ENCODE measurements at regions not wholly inside any gene's neighbourhood (a gene's known extent, or its start where the extent isn't known, plus 50 kb on each side); places are given as distances from the start of the nearest gene placed in this dataset.

DNA sequence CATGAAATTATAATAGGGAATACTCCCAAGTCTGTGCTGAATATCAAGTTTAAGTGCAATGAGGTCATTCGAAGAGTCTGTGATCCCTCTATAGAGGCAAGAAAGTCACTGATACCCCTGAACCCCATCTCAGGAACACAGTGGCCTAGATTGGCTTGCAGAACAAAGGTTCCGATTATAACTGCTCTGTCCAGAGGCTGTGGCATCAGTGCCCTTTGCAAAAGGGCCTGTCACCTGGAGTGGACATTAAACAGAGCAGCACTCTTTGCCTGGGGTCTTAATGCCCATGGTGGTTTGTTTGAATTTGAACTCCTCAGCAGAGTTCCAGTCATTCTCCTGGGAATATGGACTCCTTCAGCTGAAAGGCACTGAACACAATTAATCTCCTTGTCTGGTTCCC is 93.9 kb upstream of the SLCO3A1 start:
- H3K4me3 ChIP-seq: no peak overlapping the region
- H3K27me3 ChIP-seq: no peaks in the 10 kb centered on the region
- H3K4me1 ChIP-seq: no peaks in the 10 kb centered on the region
- H3K27ac ChIP-seq: no peak overlapping the region
- H3K36me3 ChIP-seq: no peaks in the 10 kb centered on the region
- ATAC-seq (no peak), DNase-seq (no peak)
- no peaks in the 10 kb centered on the region for H3K9me3 ChIP-seq
- in situ Hi-C loops (cut with MboI; ENCODE audit: low sequenced_read_pairs in 4 of 4): no loop called here
- TF ChIP-seq CTCF (IDR thresholded peaks at IDR 0.05 in 4 of 5, conservative IDR thresholded peaks at IDR 0.05 in 1 of 5) (no peak), POLR2A (IDR thresholded peaks at IDR 0.05) (no peak)
- intact Hi-C loops (cut with DNase I; ENCODE audit: low total_unique reads): no loop called here

DNA sequence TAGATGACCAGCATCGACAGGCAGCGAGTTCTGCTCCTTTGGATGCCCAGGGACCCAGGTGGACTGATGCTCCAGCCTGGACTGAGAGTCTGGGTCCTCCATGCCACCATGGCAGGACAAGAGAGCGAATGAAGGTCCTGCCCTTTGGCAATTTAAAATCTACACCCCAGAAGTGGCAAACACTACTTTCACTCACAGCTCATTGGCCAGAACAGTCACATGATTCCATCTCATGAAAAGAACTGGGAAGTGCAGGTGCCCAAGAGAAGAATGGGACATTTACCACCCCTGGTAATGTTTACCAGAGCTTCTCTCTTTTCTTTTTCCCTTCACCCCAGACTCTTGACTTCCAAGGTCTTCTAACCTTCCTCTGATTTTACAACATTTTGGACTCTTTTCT is 87.8 kb upstream of the SLCO3A1 start:
- Histone ChIP-seq H3K4me3 (no peak overlapping the region), H3K4me1 (no peaks in the 10 kb centered on the region), H3K36me3 (no peaks in the 10 kb centered on the region), H3K27me3 (no peaks in the 10 kb centered on the region), H3K27ac (no peak overlapping the region), H3K9me3 (no peaks in the 10 kb centered on the region)
- intact Hi-C loops (cut with DNase I; ENCODE audit: low total_unique reads) (no loop called here), in situ Hi-C loops (cut with MboI; ENCODE audit: low sequenced_read_pairs in 4 of 4) (no loop called here)
- no peak for ATAC-seq
- no peak for TF ChIP-seq CTCF (IDR thresholded peaks at IDR 0.05 in 4 of 5, conservative IDR thresholded peaks at IDR 0.05 in 1 of 5)
- no peak for TF ChIP-seq POLR2A (IDR thresholded peaks at IDR 0.05)
- DNase-seq: no peak

GRCh38 chr15:91769476-91769875 is 84.0 kb upstream of the SLCO3A1 start:
- intact Hi-C loops (cut with DNase I; ENCODE audit: low total_unique reads) (no loop called here), in situ Hi-C loops (cut with MboI; ENCODE audit: low sequenced_read_pairs in 4 of 4) (no loop called here)
- Histone ChIP-seq H3K27me3 (no peaks in the 10 kb centered on the region), H3K4me1 (no peaks in the 10 kb centered on the region), H3K4me3 (no peak overlapping the region), H3K36me3 (no peaks in the 10 kb centered on the region), H3K9me3 (no peaks in the 10 kb centered on the region), H3K27ac (no peak overlapping the region)
- TF ChIP-seq POLR2A (IDR thresholded peaks at IDR 0.05) (no peak), CTCF (IDR thresholded peaks at IDR 0.05 in 4 of 5, conservative IDR thresholded peaks at IDR 0.05 in 1 of 5) (no peak)
- no peak for ATAC-seq
- no peak for DNase-seq

GRCh38 chr15:91769894-91770293 is 83.6 kb upstream of the SLCO3A1 start:
- intact Hi-C loops (cut with DNase I; ENCODE audit: low total_unique reads) (no loop called here), in situ Hi-C loops (cut with MboI; ENCODE audit: low sequenced_read_pairs in 4 of 4) (loop anchor here in 1 of 4 donors (10.0 kb wide), 1 partner anchor 55 kb away; no protein-coding TSS in a partner anchor)
- no peak overlapping the region for H3K4me3 ChIP-seq
- no peak for ATAC-seq
- H3K36me3 ChIP-seq: no peaks in the 10 kb centered on the region
- DNase-seq: no peak
- TF ChIP-seq POLR2A (IDR thresholded peaks at IDR 0.05) (no peak), CTCF (IDR thresholded peaks at IDR 0.05 in 4 of 5, conservative IDR thresholded peaks at IDR 0.05 in 1 of 5) (no peak)
- H3K4me1 ChIP-seq: no peaks in the 10 kb centered on the region
- H3K27ac ChIP-seq: no peak overlapping the region
- H3K27me3 ChIP-seq: no peaks in the 10 kb centered on the region
- no peaks in the 10 kb centered on the region for H3K9me3 ChIP-seq

DNA sequence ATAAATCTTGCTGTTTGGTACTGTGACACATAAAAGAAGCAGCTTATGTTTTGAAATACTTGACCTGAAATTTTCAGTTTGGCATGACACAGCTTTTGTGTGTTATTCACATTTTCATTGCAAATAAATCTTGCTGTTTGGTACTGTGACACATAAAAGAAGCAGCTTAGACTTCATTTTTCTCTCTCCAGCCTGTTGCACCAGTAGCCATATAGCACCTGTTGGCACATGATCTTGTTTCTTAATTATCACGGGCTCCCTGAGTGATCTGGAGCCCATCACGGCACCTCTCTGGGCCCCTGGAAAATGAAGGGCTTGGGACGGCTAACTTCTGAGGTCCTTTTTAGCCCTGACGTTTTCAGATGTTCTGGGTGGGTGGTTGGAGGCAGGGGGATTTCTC is 77.4 kb upstream of the SLCO3A1 start:
- in situ Hi-C loops (cut with MboI; ENCODE audit: low sequenced_read_pairs in 4 of 4) (loop anchor here in 1 of 4 donors (10.0 kb wide), 1 partner anchor 61 kb away; no protein-coding TSS in a partner anchor), intact Hi-C loops (cut with DNase I; ENCODE audit: low total_unique reads) (no loop called here)
- Histone ChIP-seq H3K4me1 (no peaks in the 10 kb centered on the region), H3K36me3 (no peaks in the 10 kb centered on the region), H3K9me3 (no peaks in the 10 kb centered on the region), H3K4me3 (no peak overlapping the region), H3K27me3 (peaks cover 0 to 2% (median 0%) of the 10 kb centered on the region in 3 donors), H3K27ac (no peak overlapping the region)
- TF ChIP-seq CTCF (IDR thresholded peaks at IDR 0.05 in 4 of 5, conservative IDR thresholded peaks at IDR 0.05 in 1 of 5) (no peak), POLR2A (IDR thresholded peaks at IDR 0.05) (no peak)
- DNase-seq (no peak), ATAC-seq (no peak)

Measured in gastrocnemius medialis (tissue), 4 donors.